Cardiac fibroblast (primary cell): ENCODE measurements at regions not wholly inside any gene's neighbourhood (a gene's known extent, or its start where the extent isn't known, plus 50 kb on each side); places are given as distances from the start of the nearest gene placed in this dataset.

ENCODE experiments used
- DNase-seq, 2 donors: peaks; one replicate each; pipeline versions ENCODE4 v3.0.0 to v3.0.0-alpha.2; 2010; ENCODE audit warnings: low read depth in 2 of 2
- H3K4me3 ChIP-seq, 2 donors: replicated peaks in 1 of 2; 1 replicate in 1 of 2; 2 replicates in 1 of 2; pipeline ENCODE4 v1.5.1; 2011; ENCODE audit warnings: low read depth in 2 of 2, low read length in 2 of 2, mild to moderate bottlenecking in 2 of 2, moderate library complexity in 1 of 2
- TF ChIP-seq, protein P1 (sequence below): IDR thresholded peaks from one replicate; pipeline ENCODE4 v1.5.1; 2011; ENCODE audit warnings: low read depth, mild to moderate bottlenecking, low read length, inconsistent platforms

GRCh38 chr13:111421216-111421615, 100.8 kb downstream of the TEX29 start:
- no peak for DNase-seq
- H3K4me3 ChIP-seq = no peak overlapping the region
- TF ChIP-seq, protein P1, sequence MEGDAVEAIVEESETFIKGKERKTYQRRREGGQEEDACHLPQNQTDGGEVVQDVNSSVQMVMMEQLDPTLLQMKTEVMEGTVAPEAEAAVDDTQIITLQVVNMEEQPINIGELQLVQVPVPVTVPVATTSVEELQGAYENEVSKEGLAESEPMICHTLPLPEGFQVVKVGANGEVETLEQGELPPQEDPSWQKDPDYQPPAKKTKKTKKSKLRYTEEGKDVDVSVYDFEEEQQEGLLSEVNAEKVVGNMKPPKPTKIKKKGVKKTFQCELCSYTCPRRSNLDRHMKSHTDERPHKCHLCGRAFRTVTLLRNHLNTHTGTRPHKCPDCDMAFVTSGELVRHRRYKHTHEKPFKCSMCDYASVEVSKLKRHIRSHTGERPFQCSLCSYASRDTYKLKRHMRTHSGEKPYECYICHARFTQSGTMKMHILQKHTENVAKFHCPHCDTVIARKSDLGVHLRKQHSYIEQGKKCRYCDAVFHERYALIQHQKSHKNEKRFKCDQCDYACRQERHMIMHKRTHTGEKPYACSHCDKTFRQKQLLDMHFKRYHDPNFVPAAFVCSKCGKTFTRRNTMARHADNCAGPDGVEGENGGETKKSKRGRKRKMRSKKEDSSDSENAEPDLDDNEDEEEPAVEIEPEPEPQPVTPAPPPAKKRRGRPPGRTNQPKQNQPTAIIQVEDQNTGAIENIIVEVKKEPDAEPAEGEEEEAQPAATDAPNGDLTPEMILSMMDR = no peak

DNA sequence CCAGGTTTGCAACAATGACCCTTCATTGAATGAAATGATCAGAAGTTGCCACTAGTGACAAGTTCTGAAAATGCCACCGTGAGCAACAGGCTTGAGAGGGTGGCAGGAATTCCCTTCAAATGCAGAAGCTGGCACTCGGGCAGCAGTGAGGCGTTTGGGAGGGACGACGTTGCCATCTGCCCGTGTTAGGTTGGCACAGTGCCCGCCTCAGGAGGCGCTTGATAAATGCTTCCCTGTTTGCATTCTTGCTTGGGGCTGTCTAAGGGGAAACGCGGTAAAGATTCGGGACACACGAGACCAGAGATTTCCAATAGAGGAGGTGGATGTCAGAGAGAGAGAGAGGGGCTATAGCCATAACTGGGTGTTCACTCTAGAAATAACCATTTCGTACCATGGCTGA, 101.9 kb downstream of the TEX29 start:
- H3K4me3 ChIP-seq = no peak overlapping the region
- no peak for DNase-seq
- TF ChIP-seq, protein P1 = no peak

DNA sequence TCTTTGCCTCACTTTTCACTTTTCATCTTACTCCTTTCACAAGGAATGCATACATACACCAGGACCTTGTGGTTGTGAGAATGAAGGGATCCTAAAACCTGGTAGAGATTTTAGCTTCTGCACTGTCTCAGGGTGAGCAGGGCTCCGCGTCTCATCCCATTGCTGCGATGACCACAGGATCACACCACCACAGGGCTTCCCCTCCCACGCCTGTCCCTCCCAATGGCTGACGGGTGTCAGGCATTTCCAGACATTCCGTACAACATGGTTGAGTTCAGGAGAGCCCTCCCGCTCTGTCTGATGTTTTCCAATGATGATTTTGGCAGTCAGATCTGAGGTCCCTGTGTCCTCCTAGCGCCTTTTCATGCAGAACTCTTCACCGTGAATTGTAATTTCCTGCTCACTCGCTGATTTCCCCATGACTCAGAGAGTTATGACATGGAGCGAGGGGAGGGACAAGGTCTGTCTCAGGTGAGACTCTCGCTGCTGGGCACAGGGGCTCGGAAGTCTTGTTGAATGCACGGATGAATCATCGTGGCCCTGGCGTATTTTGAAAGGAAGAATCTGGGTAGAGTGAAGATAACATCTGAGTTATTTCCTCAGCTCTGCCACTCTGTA, 102.8 kb downstream of the TEX29 start:
- DNase-seq = no peak
- no peak overlapping the region for H3K4me3 ChIP-seq
- TF ChIP-seq, protein P1 = no peak

GRCh38 chr13:111424134-111424533, 103.7 kb downstream of the TEX29 start:
- TF ChIP-seq, protein P1 = no peak
- no peak for DNase-seq
- H3K4me3 ChIP-seq = no peak overlapping the region

DNA sequence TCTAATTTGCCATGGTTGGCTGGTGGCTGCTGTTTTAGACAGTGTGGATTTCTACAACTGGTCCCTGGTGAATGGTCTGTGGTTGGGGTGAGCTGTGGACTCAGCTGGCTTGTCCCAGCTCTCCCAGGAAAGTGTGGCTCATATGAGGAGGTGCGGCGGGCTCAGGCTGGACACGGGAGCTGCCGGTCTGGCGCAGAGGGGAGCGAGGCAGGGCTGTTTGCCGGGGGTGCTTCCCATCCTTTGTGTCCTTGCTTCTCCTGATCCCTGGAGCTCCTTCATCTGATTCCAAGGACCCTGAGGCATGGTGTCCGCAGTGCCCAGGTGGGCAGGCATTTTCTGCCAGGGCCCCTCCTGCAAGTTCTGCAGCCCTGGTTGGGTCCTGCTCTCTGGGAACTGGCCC, 104.9 kb downstream of the TEX29 start:
- TF ChIP-seq, protein P1 = no peak
- DNase-seq = no peak
- H3K4me3 ChIP-seq = no peak overlapping the region

DNA sequence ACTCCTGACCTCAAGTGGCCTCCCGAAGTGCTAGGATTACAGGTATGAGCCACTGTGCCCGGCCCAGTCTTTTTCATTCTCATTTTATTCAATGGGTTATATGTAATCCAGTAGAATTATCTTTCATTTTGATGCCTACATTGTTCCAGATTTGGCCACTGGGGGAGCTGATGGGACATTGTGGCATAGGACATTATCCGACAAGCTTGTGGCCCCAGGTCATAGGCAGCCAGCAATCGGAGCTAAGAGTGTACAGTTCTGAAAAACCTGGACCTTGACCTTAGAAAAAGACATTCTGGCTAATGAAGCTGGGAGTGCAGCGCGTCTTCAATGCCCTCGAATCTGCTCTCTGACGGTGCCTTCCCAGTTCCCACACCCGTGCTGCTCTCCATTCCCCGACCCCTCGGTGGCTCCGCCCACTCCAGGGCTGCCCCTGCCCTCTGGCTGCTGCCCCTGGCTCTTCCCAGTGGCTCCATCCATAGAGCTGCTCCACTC, 108.7 kb downstream of the TEX29 start:
- peak; percentile 12 to 36 for DNase-seq
- no peak overlapping the region for H3K4me3 ChIP-seq
- TF ChIP-seq, protein P1 = peak; percentile 45

GRCh38 chr13:111431206-111431605, 110.8 kb downstream of the TEX29 start:
- DNase-seq = no peak
- no peak overlapping the region for H3K4me3 ChIP-seq
- TF ChIP-seq, protein P1 = no peak
